ENCODE measurements at regions not wholly inside any gene's neighbourhood (a gene's known extent, or its start where the extent isn't known, plus 50 kb on each side); places are given as distances from the start of the nearest gene placed in this dataset.

- no peak for TF ChIP-seq POLR2A (IDR thresholded peaks at IDR 0.05; ENCODE audit: low read depth, low read length)
- no peak for TF ChIP-seq SPI1 (IDR thresholded peaks at IDR 0.05; ENCODE audit: low read depth, low read length)
- no peak for TF ChIP-seq TAF1 (IDR thresholded peaks at IDR 0.05; ENCODE audit: low read depth, low read length)
These were observed 102.7 kb upstream of the PBX1 start for GRCh38 chr1:164456272-164456671.
